ENCODE measurements at regions not wholly inside any gene's neighbourhood (a gene's known extent, or its start where the extent isn't known, plus 50 kb on each side); places are given as distances from the start of the nearest gene placed in this dataset.

- TF ChIP-seq, protein P1, sequence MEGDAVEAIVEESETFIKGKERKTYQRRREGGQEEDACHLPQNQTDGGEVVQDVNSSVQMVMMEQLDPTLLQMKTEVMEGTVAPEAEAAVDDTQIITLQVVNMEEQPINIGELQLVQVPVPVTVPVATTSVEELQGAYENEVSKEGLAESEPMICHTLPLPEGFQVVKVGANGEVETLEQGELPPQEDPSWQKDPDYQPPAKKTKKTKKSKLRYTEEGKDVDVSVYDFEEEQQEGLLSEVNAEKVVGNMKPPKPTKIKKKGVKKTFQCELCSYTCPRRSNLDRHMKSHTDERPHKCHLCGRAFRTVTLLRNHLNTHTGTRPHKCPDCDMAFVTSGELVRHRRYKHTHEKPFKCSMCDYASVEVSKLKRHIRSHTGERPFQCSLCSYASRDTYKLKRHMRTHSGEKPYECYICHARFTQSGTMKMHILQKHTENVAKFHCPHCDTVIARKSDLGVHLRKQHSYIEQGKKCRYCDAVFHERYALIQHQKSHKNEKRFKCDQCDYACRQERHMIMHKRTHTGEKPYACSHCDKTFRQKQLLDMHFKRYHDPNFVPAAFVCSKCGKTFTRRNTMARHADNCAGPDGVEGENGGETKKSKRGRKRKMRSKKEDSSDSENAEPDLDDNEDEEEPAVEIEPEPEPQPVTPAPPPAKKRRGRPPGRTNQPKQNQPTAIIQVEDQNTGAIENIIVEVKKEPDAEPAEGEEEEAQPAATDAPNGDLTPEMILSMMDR (IDR thresholded peaks at IDR 0.05), result no peak
- Mint-ChIP-seq H3K36me3 (ENCODE audit: low read depth) (no peaks in the 10 kb centered on the region), H3K9me3 (no peaks in the 10 kb centered on the region), H3K27me3 (ENCODE audit: low read depth, poor library complexity) (no peaks in the 10 kb centered on the region), H3K4me3 (no peak overlapping the region), H3K4me1 (peaks cover 16% of the 10 kb centered on the region), H3K27ac (no peak overlapping the region)
- no peak for DNase-seq
Measured at GRCh38 chr6:125480571-125480970, 178.8 kb upstream of the HDDC2 start.

- TF ChIP-seq, protein P1 (IDR thresholded peaks at IDR 0.05), result no peak
- Mint-ChIP-seq H3K27ac (no peak overlapping the region), H3K9me3 (no peaks in the 10 kb centered on the region), H3K27me3 (ENCODE audit: low read depth, poor library complexity) (no peaks in the 10 kb centered on the region), H3K36me3 (ENCODE audit: low read depth) (no peaks in the 10 kb centered on the region), H3K4me1 (peaks cover 16% of the 10 kb centered on the region), H3K4me3 (no peak overlapping the region)
- DNase-seq, result no peak
Measured at GRCh38 chr6:125481056-125481455, 179.3 kb upstream of the HDDC2 start.

DNA sequence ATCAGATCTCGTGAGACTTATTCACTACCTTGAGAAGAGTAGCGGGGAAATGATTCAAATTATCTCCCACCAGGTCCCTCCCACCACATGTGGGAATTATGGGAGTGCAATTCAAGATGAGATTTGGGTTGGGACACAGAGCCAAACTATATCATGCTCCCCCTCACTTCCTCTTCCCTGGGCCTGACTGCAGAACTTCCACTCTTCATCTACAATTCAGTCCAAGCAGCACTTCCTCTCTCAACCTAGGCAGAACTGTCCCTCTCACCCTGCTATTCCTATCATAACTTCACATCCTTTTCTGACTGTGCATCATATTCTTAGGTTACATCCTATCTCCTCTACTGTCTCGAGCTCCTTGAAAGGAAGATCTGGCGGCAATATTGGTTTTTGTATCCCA, 184.0 kb upstream of the HDDC2 start:
- H3K4me3 Mint-ChIP-seq, result no peak overlapping the region
- no peaks in the 10 kb centered on the region for H3K36me3 Mint-ChIP-seq (ENCODE audit: low read depth)
- no peaks in the 10 kb centered on the region for H3K9me3 Mint-ChIP-seq
- H3K27ac Mint-ChIP-seq, result no peak overlapping the region
- no peaks in the 10 kb centered on the region for H3K27me3 Mint-ChIP-seq (ENCODE audit: low read depth, poor library complexity)
- no peak for DNase-seq
- TF ChIP-seq, protein P1 (IDR thresholded peaks at IDR 0.05), result no peak
- peaks cover 9% of the 10 kb centered on the region for H3K4me1 Mint-ChIP-seq

- Mint-ChIP-seq H3K27ac (no peak overlapping the region), H3K9me3 (no peaks in the 10 kb centered on the region), H3K4me3 (no peak overlapping the region), H3K27me3 (ENCODE audit: low read depth, poor library complexity) (no peaks in the 10 kb centered on the region), H3K4me1 (peaks cover 1% of the 10 kb centered on the region), H3K36me3 (ENCODE audit: low read depth) (no peaks in the 10 kb centered on the region)
- TF ChIP-seq, protein P1 (IDR thresholded peaks at IDR 0.05), result no peak
- no peak for DNase-seq
Measured at GRCh38 chr6:125486881-125487280, 185.1 kb upstream of the HDDC2 start.

GRCh38 chr6:125489579-125490285, 188.0 kb upstream of the HDDC2 start:
- TF ChIP-seq, protein P1 (IDR thresholded peaks at IDR 0.05), result no peak
- no peaks in the 10 kb centered on the region for H3K36me3 Mint-ChIP-seq (ENCODE audit: low read depth)

More at GRCh38 chr6:125489579-125490285, 188.0 kb upstream of the HDDC2 start:
- no peak overlapping the region for H3K27ac Mint-ChIP-seq
- no peaks in the 10 kb centered on the region for H3K4me1 Mint-ChIP-seq
- H3K9me3 Mint-ChIP-seq, result no peaks in the 10 kb centered on the region
- no peak for DNase-seq
- no peak overlapping the region for H3K4me3 Mint-ChIP-seq
- no peaks in the 10 kb centered on the region for H3K27me3 Mint-ChIP-seq (ENCODE audit: low read depth, poor library complexity)

Measured in nephron progenitor cell (in vitro differentiated cells).